SK-N-SH treated with all-trans-retinoic acid at 6 μM for 48 hours (cell line): ENCODE measurements at regions not wholly inside any gene's neighbourhood (a gene's known extent, or its start where the extent isn't known, plus 50 kb on each side); places are given as distances from the start of the nearest gene placed in this dataset.

ENCODE experiments used
- ATAC-seq: fragments of 200-7000 bp; cut with Tn5 transposase; 3 replicates; pipeline ENCODE4 v1.9.1; 2020; ENCODE audit warnings: mild to moderate bottlenecking, moderate library complexity
- ARNTL ChIP-seq: fragments of 450-650 bp; formaldehyde crosslinking; IDR thresholded peaks from 2 replicates; pipeline ENCODE4 v1.5.0; 2020; ENCODE audit warnings: low read depth, mild to moderate bottlenecking, moderate library complexity, borderline replicate concordance
- BACH2 ChIP-seq: fragments of 250-450 bp; sonication (Bioruptor Pico); IDR thresholded peaks from 2 replicates; pipeline ENCODE4 v1.9.0; 2021; ENCODE audit warnings: mild to moderate bottlenecking, borderline replicate concordance
- CREB5 ChIP-seq: fragments of 250-450 bp; sonication (Bioruptor Pico); IDR thresholded peaks from 2 replicates; pipeline ENCODE4 v1.5.1; 2020; ENCODE audit warnings: low read depth, mild to moderate bottlenecking, moderate library complexity
- CSDC2 ChIP-seq: fragments of 250-450 bp; sonication (Bioruptor Pico); IDR thresholded peaks from 2 replicates; pipeline ENCODE4 v1.5.0; 2020; ENCODE audit warnings: mild to moderate bottlenecking, moderate library complexity
- CSRNP3 ChIP-seq: fragments of 250-450 bp; sonication (Bioruptor Pico); IDR thresholded peaks from 2 replicates; pipeline ENCODE4 v1.5.1; 2021; ENCODE audit warnings: mild to moderate bottlenecking, moderate library complexity
- GLIS3 ChIP-seq: fragments of 250-450 bp; sonication (Bioruptor Pico); IDR thresholded peaks from 2 replicates; pipeline ENCODE4 v1.5.0; 2020; ENCODE audit warnings: mild to moderate bottlenecking, moderate library complexity
- ISL1 ChIP-seq: fragments of 250-450 bp; sonication (Bioruptor Pico); IDR thresholded peaks from 2 replicates; pipeline ENCODE4 v2.1.2; 2022; ENCODE audit warnings: mild to moderate bottlenecking, moderate library complexity
- OSR1 ChIP-seq: fragments of 250-450 bp; sonication (Bioruptor Pico); IDR thresholded peaks from 2 replicates; pipeline ENCODE4 v1.8.0; 2022; ENCODE audit warnings: moderate library complexity, mild to moderate bottlenecking, inconsistent platforms
- PATZ1 ChIP-seq: fragments of 250-450 bp; sonication (Bioruptor Pico); IDR thresholded peaks from 2 replicates; pipeline ENCODE4 v1.8.0; 2020; ENCODE audit warnings: mild to moderate bottlenecking, moderate library complexity, borderline replicate concordance
- POU6F1 ChIP-seq: fragments of 250-450 bp; sonication (Bioruptor Pico); IDR thresholded peaks from 2 replicates; pipeline ENCODE4 v1.8.0; 2021; ENCODE audit warnings: low read depth, mild to moderate bottlenecking, moderate library complexity, borderline replicate concordance
- PPARA ChIP-seq: fragments of 250-450 bp; sonication (Bioruptor Pico); IDR thresholded peaks from 2 replicates; pipeline ENCODE4 v1.5.0; 2020; ENCODE audit warnings: mild to moderate bottlenecking, borderline replicate concordance
- RARB ChIP-seq: fragments of 250-450 bp; sonication (Bioruptor Pico); IDR thresholded peaks from 2 replicates; pipeline ENCODE4 v1.8.0; 2021; ENCODE audit warnings: mild to moderate bottlenecking, moderate library complexity
- SNAI2 ChIP-seq: fragments of 250-450 bp; sonication (Bioruptor Pico); IDR thresholded peaks from 2 replicates; pipeline ENCODE4 v1.5.0; 2020; ENCODE audit warnings: mild to moderate bottlenecking, moderate library complexity
- TCF4 ChIP-seq: fragments of 250-450 bp; sonication (Bioruptor Pico); IDR thresholded peaks from 2 replicates; pipeline ENCODE4 v1.8.0; 2021; ENCODE audit warnings: mild to moderate bottlenecking, moderate library complexity, borderline replicate concordance
- TOX ChIP-seq: fragments of 250-450 bp; sonication (Bioruptor Pico); IDR thresholded peaks from 2 replicates; pipeline ENCODE4 v1.8.0; 2021; ENCODE audit warnings: mild to moderate bottlenecking, moderate library complexity, borderline replicate concordance
- ZC3H10 ChIP-seq: fragments of 250-450 bp; sonication (Bioruptor Pico); IDR thresholded peaks from 2 replicates; pipeline ENCODE4 v1.5.1; 2021; ENCODE audit warnings: mild to moderate bottlenecking, moderate library complexity
- ZFP3 ChIP-seq: fragments of 250-450 bp; sonication (Bioruptor Pico); IDR thresholded peaks from 2 replicates; pipeline ENCODE4 v1.5.0; 2020; ENCODE audit warnings: mild to moderate bottlenecking, moderate library complexity
- ZFP30 ChIP-seq: fragments of 450-650 bp; formaldehyde crosslinking; IDR thresholded peaks from 2 replicates; pipeline ENCODE4 v1.5.0; 2022; ENCODE audit warnings: mild to moderate bottlenecking, moderate library complexity
- ZNF565 ChIP-seq: fragments of 450-650 bp; formaldehyde crosslinking; conservative IDR thresholded peaks from 2 replicates; pipeline ENCODE4 v1.5.0; 2020; ENCODE audit warnings: low read depth, mild to moderate bottlenecking, moderate library complexity
- ZNF70 ChIP-seq: fragments of 450-650 bp; formaldehyde crosslinking; IDR thresholded peaks from 2 replicates; pipeline ENCODE4 v1.5.0; 2020; ENCODE audit warnings: mild to moderate bottlenecking, moderate library complexity
- ZNF8 ChIP-seq: fragments of 450-650 bp; formaldehyde crosslinking; IDR thresholded peaks from 2 replicates; pipeline ENCODE4 v1.5.0; 2020; ENCODE audit warnings: mild to moderate bottlenecking, moderate library complexity

- TF ChIP-seq ARNTL (CRISPR knock-in tag) (no peak), SNAI2 (CRISPR knock-in tag) (no peak), ZFP3 (CRISPR knock-in tag) (no peak), ZNF565 (CRISPR knock-in tag) (no peak), ZFP30 (CRISPR knock-in tag) (no peak), GLIS3 (CRISPR knock-in tag) (no peak), POU6F1 (CRISPR knock-in tag) (no peak), BACH2 (no peak), PPARA (CRISPR knock-in tag) (no peak), CSRNP3 (no peak), ZC3H10 (CRISPR knock-in tag) (no peak), TCF4 (CRISPR knock-in tag) (no peak)
- peak; percentile 66 for ATAC-seq
These were observed 151.0 kb upstream of the CITED2 start for GRCh38 chr6:139525415-139525814.

- ATAC-seq, result no peak
- no peak for TF ChIP-seq ZNF8
- no peak for TF ChIP-seq PATZ1 (CRISPR knock-in tag)
- TF ChIP-seq OSR1 (CRISPR knock-in tag), result no peak
- TF ChIP-seq PPARA (CRISPR knock-in tag), result no peak
- no peak for TF ChIP-seq CSDC2
These were observed 149.5 kb upstream of the CITED2 start for GRCh38 chr6:139523986-139524385.

- ATAC-seq, result no peak; the same call in 2 of the 3 replicates
- no peak for TF ChIP-seq RARB (CRISPR knock-in tag)
These were observed 148.2 kb upstream of the CITED2 start for GRCh38 chr6:139522511-139523220.

- TF ChIP-seq ZC3H10 (CRISPR knock-in tag) (no peak), TOX (no peak), BACH2 (no peak), ISL1 (CRISPR knock-in tag) (no peak), ARNTL (CRISPR knock-in tag) (no peak), TCF4 (CRISPR knock-in tag) (no peak), ZFP30 (CRISPR knock-in tag) (no peak), ZNF70 (no peak), POU6F1 (CRISPR knock-in tag) (no peak), RARB (CRISPR knock-in tag) (no peak), CREB5 (no peak), PATZ1 (CRISPR knock-in tag) (no peak)
- TF ChIP-seq, all 23 proteins: peak for 0
- ATAC-seq, result no peak
These were observed 146.9 kb upstream of the CITED2 start for GRCh38 chr6:139521338-139521737.
